SK-N-SH (cell line): ENCODE measurements at regions not wholly inside any gene's neighbourhood (a gene's known extent, or its start where the extent isn't known, plus 50 kb on each side); places are given as distances from the start of the nearest gene placed in this dataset.

ENCODE experiments used
- CTCF ChIA-PET: fragments of 300-600, 350-600 bp; formaldehyde crosslinking; extraction: SDS; loops from one replicate; lab custom pipeline; 2021; lab: Yijun Ruan, JAX
- POLR2A ChIA-PET: fragments of 350-600 bp; sonication (Branson Sonifier 250); formaldehyde crosslinking; extraction: SDS; loops from one replicate; lab custom pipeline; 2020; ENCODE audit warnings: antibody characterized with exemption, inconsistent platforms; lab: Yijun Ruan, JAX
- DNase-seq: peaks from one replicate; pipeline ENCODE4 v3.0.0; 2012
- H2AFZ ChIP-seq: fragments of 200-600 bp; sonication (generic); 2 replicates; pipeline ENCODE4 v1.8.1; 2016; ENCODE audit warnings: antibody characterized with exemption, mild to moderate bottlenecking, low read depth
- H3F3A ChIP-seq: fragments of 200-600 bp; sonication (generic); replicated peaks from 2 replicates; pipeline ENCODE3; 2016; ENCODE audit warnings: antibody characterized with exemption, mild to moderate bottlenecking; ENCODE audit not compliant: insufficient read depth
- H3K27ac ChIP-seq, 2 experiments: fragments of 200-500 bp in 1 of 2; fragments of 200-600 bp in 1 of 2; sonication (Bioruptor generic) in 1 of 2; sonication (generic), shearing (Covaris generic) in 1 of 2; 2 replicates each; pipeline versions ENCODE4 v1.5.1 to v1.6.1; 2014 to 2016; ENCODE audit warnings: low read depth in 2 of 2, inconsistent platforms in 1 of 2, low read length in 1 of 2, mild to moderate bottlenecking in 1 of 2, mixed read lengths in 1 of 2
- H3K27me3 ChIP-seq: fragments of 200-600 bp; sonication (generic), shearing (Covaris generic); 2 replicates; pipeline ENCODE4 v1.6.1; 2016; ENCODE audit warnings: mixed run types; ENCODE audit not compliant: insufficient read depth
- H3K36me3 ChIP-seq, 2 experiments: fragments of 200-500 bp in 1 of 2; fragments of 200-600 bp in 1 of 2; sonication (Bioruptor generic) in 1 of 2; sonication (generic) in 1 of 2; replicated peaks in 1 of 2; 2 replicates each; pipeline versions ENCODE3 to v1.5.1; 2014 to 2016; ENCODE audit warnings: low read length in 1 of 2, mild to moderate bottlenecking in 1 of 2; ENCODE audit not compliant: insufficient read depth in 2 of 2, control insufficient read depth in 1 of 2
- H3K4me1 ChIP-seq, 2 experiments: fragments of 200-500 bp in 1 of 2; fragments of 200-600 bp in 1 of 2; sonication (Bioruptor generic) in 1 of 2; sonication (generic), shearing (Covaris generic) in 1 of 2; 2 replicates each; pipeline versions ENCODE4 v1.5.1 to v1.6.1; 2014 to 2016; ENCODE audit warnings: low read depth in 1 of 2, low read length in 1 of 2, mixed run types in 1 of 2; ENCODE audit not compliant: insufficient read depth in 2 of 2, control insufficient read depth in 1 of 2
- H3K4me2 ChIP-seq: fragments of 200-600 bp; sonication (generic), shearing (Covaris generic); 2 replicates; pipeline ENCODE4 v1.6.1; 2017; ENCODE audit warnings: mixed run types
- H3K4me3 ChIP-seq, 2 experiments: fragments of 200-500 bp in 1 of 2; fragments of 200-600 bp in 1 of 2; sonication (Bioruptor generic) in 1 of 2; sonication (generic), shearing (Covaris generic) in 1 of 2; 2 replicates each; pipeline versions ENCODE4 v1.5.1 to v1.8.1; 2014 to 2016; ENCODE audit warnings: low read depth in 2 of 2, inconsistent platforms in 1 of 2, low read length in 1 of 2, mild to moderate bottlenecking in 1 of 2, mixed read lengths in 1 of 2, moderate library complexity in 1 of 2
- H3K79me2 ChIP-seq: fragments of 200-600 bp; sonication (generic); 2 replicates; pipeline ENCODE4 v1.8.1; 2017; ENCODE audit warnings: mild to moderate bottlenecking; ENCODE audit not compliant: insufficient read depth
- H3K9ac ChIP-seq: fragments of 200-600 bp; sonication (generic); 2 replicates; pipeline ENCODE4 v1.6.1; 2017; ENCODE audit warnings: mixed run types
- H3K9me2 ChIP-seq: fragments of 200-600 bp; sonication (generic); 2 replicates; pipeline ENCODE4 v1.6.1; 2017; ENCODE audit warnings: mixed run types
- H3K9me3 ChIP-seq: fragments of 200-600 bp; sonication (generic); 2 replicates; pipeline ENCODE4 v1.6.1; 2017; ENCODE audit warnings: mixed run types, mild to moderate bottlenecking, moderate library complexity
- H4K20me1 ChIP-seq: fragments of 200-600 bp; sonication (generic); 2 replicates; pipeline ENCODE4 v1.6.1; 2017; ENCODE audit warnings: mild to moderate bottlenecking, mixed run types; ENCODE audit not compliant: insufficient read depth
- CHD2 ChIP-seq: fragments of 150-350 bp; IDR thresholded peaks from 2 replicates; pipeline ENCODE4 v1.6.1; 2018; ENCODE audit warnings: low read length; ENCODE audit not compliant: partially characterized antibody
- CTCF ChIP-seq: fragments of 200-600 bp; sonication (generic); IDR thresholded peaks from 2 replicates; pipeline ENCODE4 v1.6.1; 2017; ENCODE audit warnings: antibody characterized with exemption, mild to moderate bottlenecking, moderate library complexity
- ELF1 ChIP-seq: IDR thresholded peaks from 2 replicates; pipeline ENCODE4 v1.4.0; 2012
- IRF3 ChIP-seq: fragments of 150-350 bp; IDR thresholded peaks from 2 replicates; pipeline ENCODE4 v1.6.1; 2016; ENCODE audit warnings: mild to moderate bottlenecking, low read depth, low read length
- JUND ChIP-seq: IDR thresholded peaks from 2 replicates; pipeline ENCODE4 v1.4.0; 2012
- MAX ChIP-seq: IDR thresholded peaks from 2 replicates; pipeline ENCODE4 v1.4.0; 2012; ENCODE audit warnings: low read depth
- MEF2A ChIP-seq: IDR thresholded peaks from 2 replicates; pipeline ENCODE4 v1.4.0; 2012; ENCODE audit warnings: low read depth, borderline replicate concordance
- NRF1 ChIP-seq: IDR thresholded peaks from 2 replicates; pipeline ENCODE4 v1.6.1; 2012; ENCODE audit warnings: low read depth, mild to moderate bottlenecking, low read length
- POLR2AphosphoS5 ChIP-seq: IDR thresholded peaks from 2 replicates; pipeline ENCODE4 v1.6.1; 2012; ENCODE audit warnings: low read depth, low read length
- RFX5 ChIP-seq: IDR thresholded peaks from 2 replicates; pipeline ENCODE4 v1.6.1; 2012; ENCODE audit warnings: mild to moderate bottlenecking, improper control_type of control experiment, low read length
- RXRA ChIP-seq: IDR thresholded peaks from 2 replicates; pipeline ENCODE4 v1.4.0; 2012; ENCODE audit warnings: low read depth, mild to moderate bottlenecking, borderline replicate concordance
- SMC3 ChIP-seq: IDR thresholded peaks from 2 replicates; pipeline ENCODE4 v1.6.1; 2012; ENCODE audit warnings: low read depth, low read length, improper control_type of control experiment
- TEAD4 ChIP-seq: IDR thresholded peaks from 2 replicates; pipeline ENCODE4 v1.4.0; 2012; ENCODE audit warnings: mild to moderate bottlenecking, borderline replicate concordance; ENCODE audit not compliant: insufficient read depth
- USF1 ChIP-seq: IDR thresholded peaks from 2 replicates; pipeline ENCODE4 v1.4.0; 2012; ENCODE audit warnings: low read depth, borderline replicate concordance
- ZBTB33 ChIP-seq: IDR thresholded peaks from 2 replicates; pipeline ENCODE4 v1.4.0; 2012; ENCODE audit warnings: low read depth, borderline replicate concordance
- WGBS: methylation state at CpG from one replicate; pipeline ENCODE4 v1.1.6; 2017; ENCODE audit warnings: low lambda C conversion rate; 5-methylcytosine and 5-hydroxymethylcytosine counted together

GRCh38 chr17:5895276-5895675 lies 174.9 kb upstream of the WSCD1 start:
- Histone ChIP-seq H2AFZ (no peak overlapping the region), H3K79me2 (no peaks in the 10 kb centered on the region), H3K4me2 (no peak overlapping the region), H3F3A (no peaks in the 10 kb centered on the region), H3K4me3 (no peak overlapping the region), H3K27me3 (no peaks in the 10 kb centered on the region; the same call in 1 of the 2 replicates), H3K4me1 (no peaks in the 10 kb centered on the region), H3K27ac (no peak overlapping the region), H3K36me3 (no peaks in the 10 kb centered on the region), H3K9ac (no peak overlapping the region), H3K9me3 (no peaks in the 10 kb centered on the region), H3K9me2 (no peaks in the 10 kb centered on the region), H4K20me1 (no peaks in the 10 kb centered on the region)
- 12% methylated on average over 6 of the region's 6 CpGs for WGBS
- ChIA-PET CTCF (no interaction called here), POLR2A (no interaction called here)
- no peak for DNase-seq
- no peak for TF ChIP-seq IRF3
- TF ChIP-seq RFX5: no peak

- H3K9me2 ChIP-seq: no peaks in the 10 kb centered on the region
- 13% methylated on average over 5 of the region's 5 CpGs for WGBS
- H3K4me2 ChIP-seq: no peak overlapping the region
- CTCF ChIA-PET: no interaction called here
- H3K27ac ChIP-seq: no peak overlapping the region
- no peak overlapping the region for H3K4me3 ChIP-seq
- no peak for DNase-seq
- no peaks in the 10 kb centered on the region for H3F3A ChIP-seq
- H3K9me3 ChIP-seq: no peaks in the 10 kb centered on the region
- H2AFZ ChIP-seq: no peak overlapping the region
- no peaks in the 10 kb centered on the region for H4K20me1 ChIP-seq
- H3K27me3 ChIP-seq: no peaks in the 10 kb centered on the region; the same call in 1 of the 2 replicates
- no peak for TF ChIP-seq CHD2
- TF ChIP-seq ELF1: no peak
- TF ChIP-seq JUND: no peak
- no peak for TF ChIP-seq ZBTB33
- TF ChIP-seq IRF3: no peak
- no peak overlapping the region for H3K9ac ChIP-seq
- POLR2A ChIA-PET: no interaction called here
- H3K4me1 ChIP-seq: no peaks in the 10 kb centered on the region
- H3K79me2 ChIP-seq: no peaks in the 10 kb centered on the region
- no peaks in the 10 kb centered on the region for H3K36me3 ChIP-seq
These were observed 174.0 kb upstream of the WSCD1 start for GRCh38 chr17:5896215-5896614.

GRCh38 chr17:5897275-5897911 lies 172.8 kb upstream of the WSCD1 start:
- CTCF ChIA-PET: no interaction called here
- POLR2A ChIA-PET: no interaction called here
- Histone ChIP-seq H3K9me3 (no peaks in the 10 kb centered on the region), H3K4me1 (no peaks in the 10 kb centered on the region), H3K9ac (no peak overlapping the region), H3K9me2 (no peaks in the 10 kb centered on the region), H4K20me1 (no peaks in the 10 kb centered on the region), H3F3A (no peaks in the 10 kb centered on the region), H3K4me2 (no peak overlapping the region), H3K27me3 (no peaks in the 10 kb centered on the region; the same call in 1 of the 2 replicates), H3K79me2 (no peaks in the 10 kb centered on the region), H3K27ac (no peak overlapping the region), H3K36me3 (no peaks in the 10 kb centered on the region), H2AFZ (no peak overlapping the region), H3K4me3 (no peak overlapping the region)
- DNase-seq: no peak
- 19% methylated on average over 12 of the region's 14 CpGs for WGBS
- TF ChIP-seq ELF1 (no peak), MAX (no peak), TEAD4 (no peak), POLR2AphosphoS5 (no peak), NRF1 (no peak), SMC3 (no peak), CTCF (no peak), RFX5 (no peak), RXRA (no peak), USF1 (no peak), MEF2A (no peak)
